GM12878 (cell line): ENCODE measurements at regions not wholly inside any gene's neighbourhood (a gene's known extent, or its start where the extent isn't known, plus 50 kb on each side); places are given as distances from the start of the nearest gene placed in this dataset.

Experiments
- ATAC-seq: fragments of 200-7000 bp; cut with Tn5 transposase; 3 replicates; pipeline ENCODE4 v1.9.1; 2020; ENCODE audit warnings: mild to moderate bottlenecking, moderate library complexity
- BruUV-seq: library from RNA; stranded (reverse); fragments of 400-500 nt; replicated peaks from 2 replicates; lab custom pipeline; 2021; lab: Mats Ljungman, UMichigan
- CTCF ChIA-PET: fragments of 300-600 bp; sonication (Branson Sonifier 250); formaldehyde crosslinking; extraction: SDS; loops from one replicate; lab custom pipeline; 2021; ENCODE audit warnings: inconsistent platforms; lab: Yijun Ruan, JAX
- POLR2A ChIA-PET: fragments of 350-600 bp; formaldehyde crosslinking; extraction: SDS; loops from one replicate; lab custom pipeline; 2021; ENCODE audit warnings: inconsistent platforms; lab: Charles Lee
- RAD21 ChIA-PET: fragments of 300-600 bp; sonication (Branson Sonifier 250); formaldehyde crosslinking; loops from one replicate; lab custom pipeline; 2023; ENCODE audit warnings: antibody characterized with exemption; ENCODE audit not compliant: unreplicated experiment; lab: Charles Lee
- SMC1A ChIA-PET: fragments of 300-600 bp; sonication (Branson Sonifier 250); formaldehyde crosslinking; loops from one replicate; lab custom pipeline; 2023; ENCODE audit not compliant: unreplicated experiment, uncharacterized antibody; lab: Charles Lee
- DNase-seq: peaks from one replicate; pipeline ENCODE4 v3.0.0-alpha.2; 2011; ENCODE audit warnings: low read depth, low spot score
- FAIRE-seq: peaks from 3 replicates; lab custom pipeline; 2011; peaks lifted over from hg19 to GRCh38; lab: Jason Lieb, UNC
- H2AFZ ChIP-seq: 2 replicates; pipeline ENCODE4 v1.6.0; 2011; ENCODE audit warnings: low read depth, low read length, control low read depth; ENCODE audit not compliant: control insufficient read depth
- H3K27ac ChIP-seq: 2 replicates; pipeline ENCODE4 v1.5.1; 2011; ENCODE audit warnings: control low read depth; ENCODE audit not compliant: control insufficient read depth, insufficient read depth
- H3K27me3 ChIP-seq, 2 experiments: replicated peaks in 1 of 2; 2 replicates each; pipeline versions ENCODE4 v1.6.0 to v1.6.1; 2011; ENCODE audit warnings: low read length in 1 of 2; ENCODE audit not compliant: control insufficient read depth in 2 of 2, insufficient read depth in 2 of 2
- H3K36me3 ChIP-seq, 2 experiments: 2 replicates each; pipeline ENCODE4 v1.5.1; 2011; ENCODE audit warnings: low read length in 1 of 2; ENCODE audit not compliant: control insufficient read depth in 2 of 2, insufficient read depth in 2 of 2
- H3K4me1 ChIP-seq: 2 replicates; pipeline ENCODE4 v1.6.1; 2011; ENCODE audit warnings: mild to moderate bottlenecking, low read length, moderate library complexity, mixed read lengths; ENCODE audit not compliant: control insufficient read depth, insufficient read depth
- H3K4me2 ChIP-seq: 2 replicates; pipeline ENCODE4 v1.6.0; 2011; ENCODE audit warnings: control low read depth; ENCODE audit not compliant: control insufficient read depth, insufficient read depth
- H3K4me3 ChIP-seq: fragments of 200-600 bp; sonication (generic); 2 replicates; pipeline ENCODE4 v1.5.1; 2016
- H3K79me2 ChIP-seq: 2 replicates; pipeline ENCODE4 v1.6.0; 2011; ENCODE audit warnings: low read length; ENCODE audit not compliant: control insufficient read depth, insufficient read depth
- H3K9ac ChIP-seq: 2 replicates; pipeline ENCODE4 v1.8.0; 2011; ENCODE audit warnings: low read length, control low read depth, mixed read lengths; ENCODE audit not compliant: control insufficient read depth, insufficient read depth
- H3K9me3 ChIP-seq: replicated peaks from 3 replicates; pipeline ENCODE4 v1.5.1; 2011; ENCODE audit warnings: mild to moderate bottlenecking, low read length; ENCODE audit not compliant: control insufficient read depth, insufficient read depth
- H4K20me1 ChIP-seq: 2 replicates; pipeline ENCODE4 v1.6.0; 2011; ENCODE audit not compliant: control insufficient read depth, insufficient read depth
- CREM ChIP-seq: IDR thresholded peaks from 2 replicates; pipeline ENCODE4 v1.6.1; 2014; ENCODE audit warnings: antibody characterized with exemption, low read depth
- GATAD2B ChIP-seq: fragments of 450-650 bp; conservative IDR thresholded peaks from 2 replicates; pipeline ENCODE4 v1.6.1; 2017; ENCODE audit warnings: low read depth, mild to moderate bottlenecking, moderate library complexity
- POLR2AphosphoS5 ChIP-seq: IDR thresholded peaks from 2 replicates; pipeline ENCODE4 v1.6.1; 2011; ENCODE audit warnings: mild to moderate bottlenecking, low read length, inconsistent platforms
- RFX5 ChIP-seq: IDR thresholded peaks from 2 replicates; pipeline ENCODE4 v1.6.1; 2011; ENCODE audit warnings: low read depth, low read length, improper control_type of control experiment
- SP1 ChIP-seq: IDR thresholded peaks from one replicate; pipeline ENCODE4 v1.6.1; 2011; ENCODE audit warnings: low read depth, low read length
- TARDBP ChIP-seq: IDR thresholded peaks from 2 replicates; pipeline ENCODE4 v1.6.1; 2016; ENCODE audit warnings: borderline replicate concordance
- WGBS: methylation state at CpG from one replicate; pipeline ENCODE4 v1.1.6; 2016; ENCODE audit warnings: low lambda C conversion rate; ENCODE audit not compliant: insufficient replicate concordance, insufficient coverage; ENCODE audit errors: missing lambda C conversion rate; 5-methylcytosine and 5-hydroxymethylcytosine counted together
- in situ Hi-C: fragments of 300-500 bp; cut with MboI; formaldehyde crosslinking; loops from 9 replicates; pipeline ENCODE4 v1.14.3; 2018; ENCODE audit warnings: mixed read lengths
- intact Hi-C: fragments of 100-400 bp; cut with micrococcal nuclease; formaldehyde crosslinking; loops from one replicate; pipeline ENCODE4 v1.14.2; 2022; ENCODE audit not compliant: unreplicated experiment
- TF ChIP-seq, protein P1 (sequence below): fragments of 450-650 bp; IDR thresholded peaks from 2 replicates; pipeline ENCODE4 v1.6.1; 2014; ENCODE audit warnings: mild to moderate bottlenecking
- TF ChIP-seq, protein P2 (sequence below): IDR thresholded peaks from 2 replicates; pipeline ENCODE4 v1.6.1; 2011; ENCODE audit warnings: borderline replicate concordance, low read depth, mild to moderate bottlenecking, moderate library complexity, low read length; ENCODE audit not compliant: insufficient read depth, poor library complexity, severe bottlenecking

DNA sequence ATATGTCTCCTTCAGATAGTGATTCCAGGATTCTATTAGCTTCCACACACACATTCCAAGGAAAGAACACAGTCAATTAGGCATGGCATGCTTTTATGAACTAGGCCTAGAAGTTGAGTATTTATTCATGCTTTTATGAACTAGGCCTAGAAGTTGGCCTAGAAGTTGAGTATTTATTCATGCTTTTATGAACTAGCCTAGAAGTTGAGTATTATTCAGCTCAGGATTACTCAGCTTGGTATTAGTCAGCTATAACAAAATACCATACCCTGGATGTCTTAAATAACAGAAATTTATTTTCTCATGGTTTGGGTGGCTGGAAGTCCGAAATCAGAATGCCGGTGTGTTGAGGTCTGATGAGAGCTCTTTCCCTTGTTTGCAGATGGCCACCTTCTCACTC is 442.7 kb upstream of the FLRT2 start:
- Histone ChIP-seq H3K4me2 (no peak overlapping the region), H3K4me1 (no peaks in the 10 kb centered on the region), H3K27ac (no peak overlapping the region), H4K20me1 (no peaks in the 10 kb centered on the region), H3K4me3 (no peak overlapping the region), H3K9ac (no peak overlapping the region), H3K79me2 (no peaks in the 10 kb centered on the region), H3K9me3 (no peaks in the 10 kb centered on the region), H2AFZ (no peak overlapping the region), H3K36me3 (no peaks in the 10 kb centered on the region), H3K27me3 (no peaks in the 10 kb centered on the region)
- ChIA-PET SMC1A (no interaction called here), RAD21 (no interaction called here), POLR2A (no interaction called here), CTCF (interaction anchor here (0.6 kb wide), 1 partner anchor 1878 kb away, joined by 3 read pairs; no protein-coding TSS in a partner anchor)
- FAIRE-seq, result no peak
- DNase-seq, result no peak
- no peak for ATAC-seq
- intact Hi-C loops (no loop called here), in situ Hi-C loops (no loop called here)
- TF ChIP-seq RFX5, result no peak
- TF ChIP-seq TARDBP, result no peak
- TF ChIP-seq, protein P1, sequence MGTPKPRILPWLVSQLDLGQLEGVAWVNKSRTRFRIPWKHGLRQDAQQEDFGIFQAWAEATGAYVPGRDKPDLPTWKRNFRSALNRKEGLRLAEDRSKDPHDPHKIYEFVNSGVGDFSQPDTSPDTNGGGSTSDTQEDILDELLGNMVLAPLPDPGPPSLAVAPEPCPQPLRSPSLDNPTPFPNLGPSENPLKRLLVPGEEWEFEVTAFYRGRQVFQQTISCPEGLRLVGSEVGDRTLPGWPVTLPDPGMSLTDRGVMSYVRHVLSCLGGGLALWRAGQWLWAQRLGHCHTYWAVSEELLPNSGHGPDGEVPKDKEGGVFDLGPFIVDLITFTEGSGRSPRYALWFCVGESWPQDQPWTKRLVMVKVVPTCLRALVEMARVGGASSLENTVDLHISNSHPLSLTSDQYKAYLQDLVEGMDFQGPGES, result no peak
- TF ChIP-seq GATAD2B, result no peak
- TF ChIP-seq SP1, result no peak
- no peak for TF ChIP-seq POLR2AphosphoS5
- TF ChIP-seq CREM, result no peak
- TF ChIP-seq, protein P2, sequence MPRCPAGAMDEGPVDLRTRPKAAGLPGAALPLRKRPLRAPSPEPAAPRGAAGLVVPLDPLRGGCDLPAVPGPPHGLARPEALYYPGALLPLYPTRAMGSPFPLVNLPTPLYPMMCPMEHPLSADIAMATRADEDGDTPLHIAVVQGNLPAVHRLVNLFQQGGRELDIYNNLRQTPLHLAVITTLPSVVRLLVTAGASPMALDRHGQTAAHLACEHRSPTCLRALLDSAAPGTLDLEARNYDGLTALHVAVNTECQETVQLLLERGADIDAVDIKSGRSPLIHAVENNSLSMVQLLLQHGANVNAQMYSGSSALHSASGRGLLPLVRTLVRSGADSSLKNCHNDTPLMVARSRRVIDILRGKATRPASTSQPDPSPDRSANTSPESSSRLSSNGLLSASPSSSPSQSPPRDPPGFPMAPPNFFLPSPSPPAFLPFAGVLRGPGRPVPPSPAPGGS, result no peak
- WGBS, result 3% methylated on average over 2 of the region's 2 CpGs
- no TSS peak for BruUV-seq
